Gastrocnemius medialis (tissue), 4 donors: ENCODE measurements at regions not wholly inside any gene's neighbourhood (a gene's known extent, or its start where the extent isn't known, plus 50 kb on each side); places are given as distances from the start of the nearest gene placed in this dataset.

Experiments used
- CTCF ChIP-seq, 5 experiments: fragments of 450-650 bp in 3 of 5; fragments of 200-600 bp in 2 of 5; sonication (generic) in 2 of 5; IDR thresholded peaks in 4 of 5; conservative IDR thresholded peaks in 1 of 5; 1 replicate in 4 of 5; 2 replicates in 1 of 5; pipeline ENCODE4 v1.5.1; 2016 to 2019; ENCODE audit warnings: antibody characterized with exemption in 5 of 5, mild to moderate bottlenecking in 3 of 5, moderate library complexity in 3 of 5
- POLR2A ChIP-seq, 2 donors: fragments of 450-650 bp; IDR thresholded peaks; one replicate each; pipeline ENCODE4 v1.6.1; 2017; ENCODE audit warnings: antibody characterized with exemption in 2 of 2, mild to moderate bottlenecking in 2 of 2, moderate library complexity in 2 of 2

- TF ChIP-seq CTCF (IDR thresholded peaks at IDR 0.05 in 4 of 5, conservative IDR thresholded peaks at IDR 0.05 in 1 of 5), result no peak
- TF ChIP-seq POLR2A (IDR thresholded peaks at IDR 0.05), result no peak
These were observed 144.3 kb downstream of the NEDD1 start for GRCh38 chr12:97051341-97051740.
